GM21717 (cell line): ENCODE measurements at regions not wholly inside any gene's neighbourhood (a gene's known extent, or its start where the extent isn't known, plus 50 kb on each side); places are given as distances from the start of the nearest gene placed in this dataset.
"Not testable (repeated sequence)": the region's sequence is repeated elsewhere in the genome, so short reads cannot be mapped to it uniquely, and the experiment has no call there.

Source experiments
- ATAC-seq: cut with Tn5 transposase; IDR thresholded peaks from one replicate; pipeline ENCODE4 v1.9.1; 2021; ENCODE audit warnings: mild to moderate bottlenecking, moderate library complexity; ENCODE audit not compliant: unreplicated experiment

DNA sequence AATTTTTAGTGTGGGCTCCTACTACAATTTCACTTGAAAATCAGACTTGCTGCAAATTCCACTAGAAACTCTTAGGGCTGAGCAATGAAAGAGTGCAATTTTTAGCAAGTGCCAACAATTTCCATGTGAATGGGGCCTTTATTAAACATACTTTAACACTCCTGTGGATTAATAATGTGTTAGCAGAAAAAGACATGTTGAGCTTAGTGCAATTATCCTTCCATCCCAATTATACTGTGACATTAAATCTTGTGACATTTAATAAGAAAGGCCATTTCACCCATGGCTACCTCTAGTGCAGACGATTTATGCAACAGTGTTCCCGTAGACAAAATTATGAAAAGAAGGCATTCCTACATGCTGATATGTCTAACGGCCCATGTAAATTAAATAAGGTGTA lies 639.7 kb downstream of the STK39 start:
- no peak for ATAC-seq

DNA sequence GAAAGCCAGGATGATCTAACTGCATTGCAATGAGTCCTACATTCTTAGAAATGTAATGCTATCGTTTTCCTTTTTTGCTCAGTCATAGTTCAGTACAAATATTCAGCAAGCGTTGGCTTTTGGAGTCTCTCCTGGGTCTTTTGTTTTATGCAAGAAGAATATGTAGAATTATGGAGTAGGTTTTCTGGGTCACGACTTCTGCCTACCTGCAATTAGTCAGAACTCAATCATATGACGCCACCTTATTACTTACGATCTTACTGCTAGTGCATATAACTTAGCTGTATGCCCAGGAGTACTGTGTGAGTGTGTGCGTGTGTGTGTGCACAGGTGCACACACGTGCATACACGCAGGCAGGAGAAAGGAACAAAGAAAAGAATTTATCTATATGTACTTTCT lies 640.2 kb downstream of the STK39 start:
- no peak for ATAC-seq

DNA sequence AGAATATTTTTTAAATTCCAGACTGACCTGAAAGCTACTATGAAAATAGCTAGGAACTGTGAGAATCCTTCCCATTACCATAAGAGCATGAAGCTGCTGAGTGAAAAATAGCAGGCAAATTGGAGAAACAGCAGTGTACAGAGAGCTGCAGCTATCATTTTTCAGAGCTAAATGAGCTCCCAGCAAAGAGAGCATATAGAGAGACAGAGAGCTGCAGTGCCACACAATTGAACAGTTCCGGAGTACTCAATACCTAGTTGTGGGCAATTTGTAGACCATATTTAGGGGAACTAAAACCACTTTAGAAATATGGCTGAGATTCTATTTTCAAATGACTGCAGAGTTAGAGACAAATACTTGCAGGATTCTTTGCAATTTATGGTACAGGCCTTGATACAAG lies 645.3 kb downstream of the STK39 start:
- no peak for ATAC-seq

DNA sequence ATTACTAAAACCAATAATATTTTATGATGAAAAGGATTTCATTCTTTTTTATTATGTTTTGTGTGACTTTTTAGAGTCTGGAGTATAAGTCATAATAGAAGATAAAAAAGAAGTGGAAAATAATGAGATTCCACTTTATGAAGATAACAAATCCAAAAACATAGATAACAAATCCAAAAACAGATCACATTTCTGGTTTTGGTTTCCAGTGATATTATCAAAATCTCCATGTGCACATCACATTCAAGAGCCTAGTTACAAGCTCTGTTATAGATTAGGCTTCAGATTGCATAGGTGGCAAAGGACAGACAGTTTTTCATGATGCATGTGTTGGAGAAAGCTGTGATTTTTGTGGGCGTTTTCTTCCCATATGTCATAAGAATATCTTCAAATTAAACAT lies 648.2 kb downstream of the STK39 start:
- ATAC-seq, result no peak

DNA sequence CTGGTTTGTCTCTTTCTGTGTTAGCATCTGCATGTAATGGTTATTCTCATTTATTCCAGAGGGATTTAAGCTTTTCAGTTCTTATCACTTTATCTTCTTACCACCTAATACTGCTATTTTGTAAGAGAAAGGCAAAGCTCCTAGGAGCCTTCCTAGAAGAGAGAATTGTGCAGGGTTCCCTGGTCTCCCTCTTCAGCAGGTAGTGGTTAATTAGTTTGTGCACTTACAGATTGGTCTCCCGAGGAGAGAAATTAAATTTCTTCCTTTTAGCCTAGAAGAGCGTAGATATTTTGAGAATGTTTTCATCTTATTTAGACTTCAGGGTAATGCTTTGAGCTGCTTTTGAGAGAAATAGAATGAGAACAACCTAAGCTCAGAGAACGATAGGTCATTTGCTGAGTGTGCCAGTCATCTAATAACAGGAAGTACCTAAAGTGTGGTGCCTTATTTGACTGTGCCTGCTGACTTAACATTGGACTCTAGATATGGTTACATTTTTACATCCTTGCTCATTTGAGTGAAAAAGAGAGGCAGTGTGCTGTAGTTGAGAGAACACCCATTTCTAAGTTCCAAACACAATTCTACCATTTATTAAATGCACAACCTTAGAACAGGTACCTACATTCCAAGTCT lies 651.4 kb downstream of the STK39 start:
- peak; percentile 72 for ATAC-seq

DNA sequence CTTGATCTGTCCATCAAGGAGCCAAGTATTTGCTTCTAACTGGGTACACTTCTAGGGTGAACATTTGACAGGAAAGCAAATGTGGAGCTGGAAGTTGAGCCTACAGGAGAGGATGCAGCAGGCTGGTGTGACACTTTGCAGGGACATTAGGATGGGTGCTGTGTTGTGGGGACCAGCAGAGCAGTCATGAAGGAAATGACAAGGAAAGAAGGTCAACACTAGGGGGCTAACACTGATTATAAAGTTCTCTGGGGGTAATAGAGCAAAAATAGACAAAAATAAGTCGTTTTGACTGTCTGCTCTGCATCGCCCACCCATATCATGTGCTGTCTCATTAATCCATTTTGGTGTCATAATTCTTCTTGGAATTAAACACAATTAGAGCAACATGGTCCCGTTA lies 652.4 kb downstream of the STK39 start:
- no peak for ATAC-seq

DNA sequence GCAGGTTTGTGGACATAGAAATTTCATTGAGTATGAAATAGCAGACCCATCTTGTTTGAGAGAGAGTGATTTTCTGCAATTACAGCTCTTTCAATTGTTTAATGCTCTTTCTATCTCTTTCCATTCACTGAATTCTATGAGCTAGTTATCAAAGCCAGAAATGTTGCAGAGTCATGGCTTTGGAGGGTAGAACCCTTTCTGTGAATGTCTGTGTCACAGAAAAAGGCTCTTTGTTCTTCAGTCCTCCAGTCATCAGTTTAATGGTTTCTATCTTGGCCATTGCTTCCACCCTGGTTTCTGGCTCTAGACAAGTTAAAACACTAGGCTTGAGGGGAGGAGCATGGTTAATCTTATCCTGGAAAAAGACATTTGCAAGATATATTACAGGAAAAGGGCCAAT lies 655.0 kb downstream of the STK39 start:
- ATAC-seq, result no peak

DNA sequence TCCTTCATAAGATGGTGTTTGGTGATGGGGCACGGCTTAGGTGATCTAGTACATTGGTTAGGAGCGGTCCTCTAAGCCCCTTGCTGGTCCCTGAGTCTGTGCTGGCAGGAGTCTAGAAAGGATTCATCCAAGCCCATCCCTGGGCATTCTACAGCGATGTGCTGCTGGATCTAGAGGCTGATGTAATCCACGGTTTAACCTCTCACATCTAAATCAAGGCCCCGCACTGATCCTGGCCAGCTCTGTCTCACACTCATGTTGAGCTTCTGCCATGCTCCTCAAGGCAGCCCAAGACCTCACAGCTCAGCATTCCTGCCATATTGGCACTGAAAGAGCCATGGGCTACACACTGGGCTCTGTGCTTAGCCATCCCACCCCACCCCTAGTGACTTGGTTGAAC lies 664.8 kb downstream of the STK39 start:
- ATAC-seq, result no peak

DNA sequence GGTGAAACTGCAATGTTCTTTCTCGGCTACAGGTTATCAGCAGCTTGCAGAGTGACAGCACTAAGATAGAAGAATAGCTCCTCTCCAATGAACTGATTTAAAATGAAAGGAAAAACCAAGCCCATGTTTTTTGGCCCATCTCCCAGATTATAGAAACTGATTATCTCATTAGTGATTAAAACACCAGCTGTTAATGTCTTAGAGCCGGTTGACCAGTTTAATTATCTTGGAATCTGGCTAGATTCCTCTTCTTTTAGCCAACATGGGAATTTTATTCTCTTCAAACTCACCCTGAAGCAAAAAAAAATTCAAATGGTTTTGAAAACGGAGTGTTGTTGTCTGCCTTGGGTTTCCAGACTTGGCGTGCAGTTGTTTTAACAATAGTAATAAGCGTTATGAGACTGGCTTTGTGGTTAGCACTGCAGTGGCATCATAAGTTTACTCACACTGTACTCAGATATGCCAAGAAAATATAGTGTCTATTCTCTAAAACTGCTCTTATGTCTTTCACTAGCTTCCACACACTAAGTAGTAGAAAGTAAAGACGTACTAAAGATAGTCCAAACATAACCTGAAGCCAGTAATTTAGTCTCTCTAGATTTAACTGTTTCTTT lies 665.3 kb downstream of the STK39 start:
- ATAC-seq, result no peak

DNA sequence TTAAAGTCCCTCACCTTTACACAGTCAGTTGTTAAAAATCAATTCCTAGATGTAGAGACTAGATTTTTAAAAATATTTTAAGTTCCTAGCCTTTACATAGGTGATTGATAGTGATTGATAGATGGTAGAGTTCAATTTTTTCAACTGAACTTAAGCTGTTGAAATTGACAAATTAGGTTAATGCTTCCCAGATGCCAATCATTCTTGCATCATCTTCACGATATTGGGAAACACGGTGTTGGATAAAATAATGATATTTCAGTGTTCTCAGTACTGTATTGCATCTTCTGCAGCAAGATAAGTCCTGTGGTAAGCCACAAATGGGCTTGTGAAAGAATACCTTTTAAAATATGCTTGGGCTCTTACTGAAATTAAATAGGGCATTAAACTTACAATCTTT lies 667.6 kb downstream of the STK39 start:
- ATAC-seq, result no peak

DNA sequence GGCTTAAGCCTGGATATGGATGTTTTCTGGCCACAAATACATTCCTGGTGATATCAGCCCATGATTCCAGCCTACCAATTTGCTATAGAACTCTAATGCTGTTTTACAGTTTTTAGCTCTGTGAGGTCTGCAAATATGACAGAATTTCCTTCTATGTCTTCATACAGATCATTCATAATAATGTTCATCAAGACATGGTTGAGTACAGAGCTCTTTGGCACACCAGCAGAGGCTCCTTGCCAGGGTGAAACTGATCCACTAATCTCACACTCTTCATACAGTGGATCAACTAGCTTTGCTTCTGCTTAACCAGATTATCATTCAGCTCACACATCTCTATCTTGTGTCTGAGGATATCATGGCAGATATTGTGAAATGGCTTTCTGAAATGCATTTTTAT lies 672.1 kb downstream of the STK39 start:
- ATAC-seq, result no peak

DNA sequence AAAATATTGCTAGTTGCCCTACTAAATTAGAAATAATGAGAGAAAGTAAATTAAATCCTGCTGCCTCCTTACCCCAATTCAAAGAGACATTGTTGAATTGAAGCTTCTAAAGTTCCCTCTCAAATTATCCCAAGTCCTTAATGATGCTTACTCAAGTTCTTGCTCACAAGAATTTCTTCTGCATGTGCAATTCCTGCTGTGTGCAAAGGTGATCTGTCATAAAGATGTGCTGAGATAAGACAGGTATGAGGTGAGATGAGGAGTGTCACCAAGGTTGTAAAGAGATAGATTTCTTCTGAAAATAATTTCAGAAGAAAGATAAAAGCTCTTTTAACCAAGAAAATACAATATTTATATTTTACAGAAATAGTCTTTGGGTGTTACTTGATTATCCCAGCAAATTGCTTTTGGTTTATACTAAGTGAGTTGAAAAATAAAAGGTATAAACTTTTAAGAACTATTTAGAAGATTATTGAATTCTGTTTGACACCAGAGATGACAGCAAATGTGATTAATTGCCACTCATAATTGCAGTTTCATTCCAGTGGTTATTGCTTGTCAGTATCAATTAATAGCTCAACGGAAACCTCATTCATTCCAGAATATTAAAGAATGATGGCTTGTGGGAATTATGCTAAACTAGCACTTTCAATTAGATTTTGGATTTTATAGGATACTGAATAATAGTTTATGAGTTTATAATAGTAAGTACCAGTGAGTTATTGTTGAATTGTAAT lies 674.3 kb downstream of the STK39 start:
- no peak for ATAC-seq

DNA sequence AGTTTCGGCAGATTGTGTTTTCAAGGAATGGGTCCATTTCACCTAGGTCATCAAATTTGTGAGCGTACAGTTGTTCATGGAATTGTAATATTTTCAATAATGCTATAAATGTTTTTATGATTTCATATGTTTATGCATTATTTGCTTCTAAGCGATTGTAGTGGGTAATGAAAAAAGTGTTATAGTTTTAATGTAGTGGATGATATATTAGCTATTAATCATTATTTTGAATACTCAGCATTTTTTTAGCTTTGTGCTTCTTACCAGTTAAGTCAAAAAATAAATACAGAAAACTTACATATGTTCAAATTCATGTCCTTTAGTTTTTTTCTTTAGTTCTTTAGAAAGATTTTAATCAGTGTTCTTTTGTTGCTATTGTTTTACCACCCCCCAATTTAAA lies 677.0 kb downstream of the STK39 start:
- no peak for ATAC-seq

DNA sequence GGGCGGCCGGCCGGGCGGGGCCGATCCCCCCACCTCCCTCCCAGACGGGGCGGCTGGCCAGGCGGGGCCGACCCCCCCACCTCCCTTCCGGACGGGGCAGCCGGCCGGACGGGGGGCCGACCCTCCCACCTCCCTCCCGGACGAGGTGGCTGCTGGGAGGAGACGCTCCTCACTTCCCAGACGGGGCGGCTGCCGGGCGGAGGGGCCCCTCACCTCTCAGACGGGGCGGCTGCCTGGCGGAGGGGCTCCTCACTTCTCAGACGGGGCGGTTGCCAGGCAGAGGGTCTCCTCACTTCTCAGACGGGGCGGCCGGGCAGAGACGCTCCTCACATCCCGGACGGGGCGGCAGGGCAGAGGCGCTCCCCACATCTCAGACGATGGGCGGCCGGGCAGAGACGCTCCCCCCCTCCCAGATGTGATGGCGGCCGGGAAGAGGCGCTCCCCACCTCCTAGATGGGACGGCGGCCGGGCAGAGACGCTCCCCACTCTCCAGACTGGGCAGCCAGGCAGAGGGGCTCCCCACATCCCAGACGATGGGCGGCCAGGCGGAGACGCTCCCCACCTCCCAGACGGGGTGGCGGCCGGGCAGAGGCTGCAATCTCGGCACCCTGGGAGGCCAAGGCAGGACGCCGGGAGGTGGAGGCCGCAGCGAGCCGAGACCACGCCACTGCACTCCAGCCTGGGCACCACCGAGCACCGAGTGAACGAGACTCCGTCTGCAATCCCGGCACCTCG lies 675.8 kb downstream of the XIRP2 start:
- ATAC-seq, result not testable (repeated sequence)

DNA sequence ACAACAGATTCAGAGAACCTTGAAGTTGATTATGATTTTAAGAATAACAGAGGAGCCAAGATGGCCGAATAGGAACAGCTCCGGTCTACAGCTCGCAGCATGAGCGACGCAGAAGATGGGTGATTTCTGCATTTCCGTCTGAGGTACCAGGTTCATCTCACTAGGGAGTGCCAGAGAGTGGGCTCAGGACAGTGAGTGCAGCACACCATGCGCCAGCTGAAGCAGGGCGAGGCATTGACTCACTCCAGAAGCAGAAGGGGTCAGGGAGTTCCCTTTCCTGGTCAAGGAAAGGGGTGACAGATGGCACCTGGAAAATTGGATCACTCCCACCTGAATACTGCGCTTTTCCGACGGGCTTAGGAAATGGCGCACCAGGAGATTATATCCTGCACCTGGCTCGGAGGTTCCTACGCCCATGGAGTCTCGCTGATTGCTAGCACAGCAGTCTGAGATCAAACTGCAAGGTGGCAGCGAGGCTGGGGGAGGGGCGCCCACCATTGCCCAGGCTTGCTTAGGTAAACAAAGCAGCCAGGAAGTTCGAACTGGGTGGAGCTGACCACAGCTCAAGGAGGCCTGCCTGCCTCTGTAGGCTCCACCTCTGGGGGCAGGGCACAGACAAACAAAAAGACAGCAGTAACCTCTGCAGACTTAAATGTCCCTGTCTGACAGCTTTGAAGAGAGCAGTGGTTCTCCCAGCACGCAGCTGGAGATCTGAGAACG lies 670.2 kb downstream of the XIRP2 start:
- ATAC-seq, result not testable (repeated sequence)

DNA sequence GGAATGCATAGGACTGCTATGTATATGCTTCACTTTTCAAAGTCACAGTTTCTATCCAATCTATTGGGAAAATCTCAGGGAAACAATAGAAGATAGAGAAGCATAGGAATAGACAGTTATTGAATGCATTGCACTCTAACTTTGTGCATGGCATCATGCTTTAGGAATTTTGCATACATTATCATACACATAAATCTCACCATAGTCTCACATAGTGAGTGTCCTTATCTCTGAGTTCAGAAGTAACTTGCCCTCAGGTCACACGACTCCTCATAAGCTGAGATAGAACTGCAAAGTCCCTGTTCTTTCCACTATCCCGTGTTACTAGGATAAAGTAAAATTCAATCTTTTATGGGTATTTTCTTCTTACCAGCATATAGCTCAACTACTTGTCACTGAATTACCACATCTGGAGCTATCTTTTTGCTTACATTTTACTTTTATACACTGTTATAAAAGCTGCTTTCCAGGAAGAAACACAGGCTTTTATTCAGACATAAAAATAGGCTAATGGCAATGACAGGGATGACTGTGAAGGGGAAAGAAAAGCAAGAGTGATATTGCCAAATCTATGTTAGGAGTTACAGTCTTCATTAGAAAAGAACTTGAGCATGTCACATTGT lies 666.9 kb downstream of the XIRP2 start:
- ATAC-seq, result no peak

DNA sequence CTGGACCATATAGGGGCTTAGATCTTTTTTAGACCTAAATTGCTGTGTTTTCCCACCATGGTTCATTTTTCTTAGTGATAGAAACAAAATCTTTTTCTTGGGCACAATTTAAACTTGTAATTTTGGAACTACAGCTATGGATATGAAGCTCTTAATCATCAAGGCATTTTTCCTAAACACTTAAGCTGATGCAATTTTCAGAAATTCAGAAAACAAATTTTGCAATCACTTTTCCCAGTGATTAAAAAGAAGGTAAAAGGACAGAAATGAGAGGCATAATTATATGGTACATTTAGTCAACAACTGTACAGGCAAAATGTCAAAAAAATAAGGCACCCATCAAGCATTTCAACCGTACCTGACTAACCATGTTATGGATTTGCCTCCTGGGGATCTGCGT lies 665.4 kb downstream of the XIRP2 start:
- ATAC-seq, result no peak

DNA sequence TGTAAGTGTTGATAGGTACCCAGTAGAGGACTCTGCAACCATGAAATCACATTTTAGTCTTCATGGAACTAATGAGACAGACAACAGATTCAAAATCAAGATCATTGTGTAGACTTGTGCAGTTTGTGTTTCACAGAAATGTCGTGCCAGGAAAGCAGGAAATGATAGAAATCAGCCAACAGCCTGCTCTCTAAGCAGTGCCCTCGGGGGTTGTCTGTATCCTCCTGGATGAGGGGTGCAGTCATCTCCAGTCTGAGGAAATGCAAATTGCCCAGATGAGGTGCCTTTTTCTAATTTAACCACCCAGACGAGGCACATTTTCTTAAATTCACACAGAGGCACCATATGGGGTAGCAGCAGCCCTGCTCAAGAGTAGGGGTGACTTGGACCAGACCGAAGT lies 663.1 kb downstream of the XIRP2 start:
- no peak for ATAC-seq

DNA sequence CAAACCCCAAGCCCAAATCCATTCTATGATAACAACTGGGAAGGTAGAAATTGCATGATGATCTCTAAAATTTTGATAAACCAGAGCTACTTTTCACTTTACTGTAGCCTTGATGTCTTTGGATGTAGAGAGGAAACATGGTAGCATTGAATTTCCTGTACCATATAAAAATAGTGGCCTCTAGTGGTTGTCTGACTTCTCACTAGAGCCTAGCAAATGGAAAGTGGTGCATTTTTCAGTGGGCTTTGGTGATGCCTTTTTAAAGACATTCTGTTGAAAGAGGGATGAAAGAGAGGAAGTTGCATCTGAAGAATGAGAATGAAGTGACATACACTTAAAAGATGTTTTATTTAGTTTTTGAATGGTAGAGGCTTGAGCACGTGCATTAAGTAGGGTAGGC lies 662.2 kb downstream of the XIRP2 start:
- ATAC-seq, result no peak

DNA sequence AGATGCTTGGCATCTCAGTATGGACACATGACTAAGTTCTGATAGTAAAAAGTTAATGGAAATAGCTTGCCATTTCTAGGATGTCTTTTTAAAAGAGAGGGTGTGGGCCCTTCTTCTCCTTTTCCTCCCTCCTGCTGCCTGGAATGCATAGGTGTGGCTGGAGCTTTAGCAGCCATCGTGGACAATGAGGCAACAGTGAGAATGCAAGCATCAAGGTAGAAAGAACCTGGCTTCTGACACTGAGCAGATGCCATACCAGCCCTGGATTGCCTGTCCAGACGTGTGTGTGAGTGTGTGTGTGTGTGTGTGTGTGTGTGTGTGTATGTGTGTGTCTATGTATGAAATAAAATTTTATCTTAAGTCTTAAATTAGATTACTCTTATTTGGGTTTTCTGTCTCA lies 660.1 kb downstream of the XIRP2 start:
- no peak for ATAC-seq

DNA sequence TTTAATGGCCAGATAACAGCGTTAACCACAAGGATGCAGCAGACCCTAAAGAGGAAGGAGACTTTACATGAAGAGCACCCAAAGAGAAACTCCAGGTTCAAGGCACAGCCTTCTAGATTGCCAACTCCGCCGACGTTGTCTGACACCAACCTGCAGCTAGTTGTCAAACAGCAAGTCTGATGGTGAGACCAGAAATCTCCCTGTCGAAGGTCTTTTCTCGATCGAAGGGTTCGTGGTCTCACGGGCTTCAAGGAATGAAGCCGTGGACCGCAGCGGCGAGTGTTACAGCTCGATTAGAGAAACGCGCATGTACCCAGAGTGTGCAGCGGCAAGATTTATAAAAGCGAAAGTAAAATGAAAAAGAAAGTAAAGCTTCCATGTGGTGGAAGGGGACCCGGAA lies 656.3 kb downstream of the XIRP2 start:
- no peak for ATAC-seq
